NT2/D1 (cell line): ENCODE measurements at regions not wholly inside any gene's neighbourhood (a gene's known extent, or its start where the extent isn't known, plus 50 kb on each side); places are given as distances from the start of the nearest gene placed in this dataset.
"Not testable (repeated sequence)": the region's sequence is repeated elsewhere in the genome, so short reads cannot be mapped to it uniquely, and the experiment has no call there.

Source experiments
- SUZ12 ChIP-seq: IDR thresholded peaks from 2 replicates; pipeline ENCODE4 v1.6.1; 2011; ENCODE audit not compliant: insufficient read length, insufficient read depth; ENCODE audit errors: extremely low read depth
- YY1 ChIP-seq: IDR thresholded peaks from 2 replicates; pipeline ENCODE4 v1.6.1; 2011; ENCODE audit not compliant: insufficient read length, insufficient read depth
- ZNF274 ChIP-seq: IDR thresholded peaks from 2 replicates; pipeline ENCODE4 v1.6.1; 2011; ENCODE audit warnings: mild to moderate bottlenecking, low read depth, low read length

DNA sequence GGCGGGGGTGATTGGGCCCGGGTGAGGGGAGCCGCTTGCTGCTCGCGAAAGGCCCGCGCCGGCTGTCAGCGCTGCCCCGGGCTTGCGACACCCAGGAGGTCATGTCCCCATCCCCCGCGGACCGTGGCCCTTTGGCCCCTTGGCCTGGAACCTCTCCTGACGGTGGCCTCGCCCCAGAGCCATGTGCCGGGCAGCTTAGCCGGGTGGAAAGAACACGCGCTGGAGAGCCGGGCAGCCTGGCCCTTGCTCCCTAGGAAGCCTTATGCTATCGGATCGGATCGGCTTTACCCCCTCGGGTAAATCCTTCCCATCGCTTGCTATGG is 55.4 kb upstream of the PLGLB1 start:
- TF ChIP-seq YY1, SUZ12, ZNF274: not testable (repeated sequence)
